ENCODE measurements at regions not wholly inside any gene's neighbourhood (a gene's known extent, or its start where the extent isn't known, plus 50 kb on each side); places are given as distances from the start of the nearest gene placed in this dataset.

GRCh38 chr14:94876306-94876705 is 106.4 kb upstream of the GSC start:
- Histone ChIP-seq H3K27ac (no peak overlapping the region), H3K9me2 (replicated peaks; ENCODE audit: insufficient read depth) (no peaks in the 10 kb centered on the region), H3K9me3 (ENCODE audit: low read depth) (no peaks in the 10 kb centered on the region), H2AFZ (no peak overlapping the region), H4K20me1 (ENCODE audit: insufficient read depth, poor library complexity, severe bottlenecking) (no peaks in the 10 kb centered on the region), H3K79me2 (no peaks in the 10 kb centered on the region), H3K36me3 (replicated peaks; ENCODE audit: insufficient read depth, low read depth) (no peaks in the 10 kb centered on the region), H3K4me3 (no peak overlapping the region), H3K27me3 (peaks cover 3% of the 10 kb centered on the region), H3K4me1 (ENCODE audit: insufficient read depth) (no peaks in the 10 kb centered on the region), H3K4me2 (no peak overlapping the region)
- WGBS (ENCODE audit: low lambda C conversion rate, missing lambda C conversion rate): 50% methylated on average over 4 of the region's 4 CpGs
- DNase-seq (ENCODE audit: low spot score): no peak
- TF ChIP-seq CTCF (IDR thresholded peaks at IDR 0.05; ENCODE audit: poor library complexity) (no peak), EZH2 (IDR thresholded peaks at IDR 0.05; ENCODE audit: borderline replicate concordance) (no peak), EZH2phosphoT487 (IDR thresholded peaks at IDR 0.05; ENCODE audit: low read depth, severe bottlenecking, unreplicated experiment) (no peak)

- TF ChIP-seq CTCF (IDR thresholded peaks at IDR 0.05; ENCODE audit: poor library complexity) (no peak), EZH2 (IDR thresholded peaks at IDR 0.05; ENCODE audit: borderline replicate concordance) (no peak), EZH2phosphoT487 (IDR thresholded peaks at IDR 0.05; ENCODE audit: low read depth, severe bottlenecking, unreplicated experiment) (no peak)
- no peaks in the 10 kb centered on the region for H3K9me3 ChIP-seq (ENCODE audit: low read depth)
- H3K79me2 ChIP-seq: no peaks in the 10 kb centered on the region
- no peak overlapping the region for H3K4me2 ChIP-seq
- no peaks in the 10 kb centered on the region for H4K20me1 ChIP-seq (ENCODE audit: insufficient read depth, poor library complexity, severe bottlenecking)
- H3K36me3 ChIP-seq (replicated peaks; ENCODE audit: insufficient read depth, low read depth): no peaks in the 10 kb centered on the region
- WGBS (ENCODE audit: low lambda C conversion rate, missing lambda C conversion rate): 64% methylated on average over 6 of the region's 6 CpGs
- DNase-seq (ENCODE audit: low spot score): no peak
- H3K9me2 ChIP-seq (replicated peaks; ENCODE audit: insufficient read depth): no peaks in the 10 kb centered on the region
- H3K4me1 ChIP-seq (ENCODE audit: insufficient read depth): no peaks in the 10 kb centered on the region
- peaks cover 3% of the 10 kb centered on the region for H3K27me3 ChIP-seq
- no peak overlapping the region for H3K27ac ChIP-seq
- no peak overlapping the region for H2AFZ ChIP-seq
- H3K4me3 ChIP-seq: no peak overlapping the region
These were observed 105.3 kb upstream of the GSC start for GRCh38 chr14:94875256-94875655.

- Histone ChIP-seq H3K27me3 (no peaks in the 10 kb centered on the region), H3K27ac (no peak overlapping the region), H4K20me1 (ENCODE audit: insufficient read depth, poor library complexity, severe bottlenecking) (no peaks in the 10 kb centered on the region), H2AFZ (no peak overlapping the region), H3K9me3 (ENCODE audit: low read depth) (no peaks in the 10 kb centered on the region), H3K4me2 (no peak overlapping the region), H3K79me2 (no peaks in the 10 kb centered on the region), H3K36me3 (replicated peaks; ENCODE audit: insufficient read depth, low read depth) (no peaks in the 10 kb centered on the region), H3K9me2 (replicated peaks; ENCODE audit: insufficient read depth) (no peaks in the 10 kb centered on the region), H3K4me1 (ENCODE audit: insufficient read depth) (no peaks in the 10 kb centered on the region), H3K4me3 (no peak overlapping the region)
- WGBS (ENCODE audit: low lambda C conversion rate, missing lambda C conversion rate): 83% methylated on average over 3 of the region's 3 CpGs
- TF ChIP-seq EZH2 (IDR thresholded peaks at IDR 0.05; ENCODE audit: borderline replicate concordance) (no peak), CTCF (IDR thresholded peaks at IDR 0.05; ENCODE audit: poor library complexity) (no peak), EZH2phosphoT487 (IDR thresholded peaks at IDR 0.05; ENCODE audit: low read depth, severe bottlenecking, unreplicated experiment) (no peak)
- no peak for DNase-seq (ENCODE audit: low spot score)
These were observed 98.8 kb upstream of the GSC start for GRCh38 chr14:94868772-94869072.
